Epithelial cell of proximal tubule (primary cell): ENCODE measurements at regions not wholly inside any gene's neighbourhood (a gene's known extent, or its start where the extent isn't known, plus 50 kb on each side); places are given as distances from the start of the nearest gene placed in this dataset.

Experiments used
- DNase-seq: peaks from one replicate; pipeline ENCODE4 v3.0.0-alpha.2; 2011; ENCODE audit warnings: low read depth
- H3K4me3 ChIP-seq: 2 replicates; pipeline ENCODE4 v1.5.1; 2011; ENCODE audit warnings: low read depth, mild to moderate bottlenecking, low read length
- TF ChIP-seq, protein P1 (sequence below): conservative IDR thresholded peaks from 2 replicates; pipeline ENCODE4 v1.5.1; 2012; ENCODE audit warnings: low read depth, mild to moderate bottlenecking, low read length

DNA sequence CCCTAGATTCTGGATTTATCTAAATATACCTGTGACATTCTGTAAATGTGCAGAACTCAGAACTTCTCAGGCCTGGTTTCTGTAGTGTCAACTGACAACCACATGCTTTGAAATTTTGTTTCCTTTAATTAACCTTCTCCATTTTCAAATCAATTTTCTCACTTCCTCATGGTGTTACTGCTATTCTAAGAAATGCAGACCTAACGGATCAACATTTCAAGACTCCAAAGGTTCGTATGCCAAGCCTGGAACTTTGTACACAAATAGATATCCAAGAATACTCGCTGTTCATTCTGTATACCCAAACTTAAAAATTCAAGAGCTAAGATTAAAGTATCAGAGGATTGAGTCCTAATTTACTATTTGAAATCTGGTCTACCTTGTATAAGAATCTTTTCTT lies 88.1 kb downstream of the SLC24A2 start:
- no peak for DNase-seq
- no peak overlapping the region for H3K4me3 ChIP-seq
- TF ChIP-seq, protein P1, sequence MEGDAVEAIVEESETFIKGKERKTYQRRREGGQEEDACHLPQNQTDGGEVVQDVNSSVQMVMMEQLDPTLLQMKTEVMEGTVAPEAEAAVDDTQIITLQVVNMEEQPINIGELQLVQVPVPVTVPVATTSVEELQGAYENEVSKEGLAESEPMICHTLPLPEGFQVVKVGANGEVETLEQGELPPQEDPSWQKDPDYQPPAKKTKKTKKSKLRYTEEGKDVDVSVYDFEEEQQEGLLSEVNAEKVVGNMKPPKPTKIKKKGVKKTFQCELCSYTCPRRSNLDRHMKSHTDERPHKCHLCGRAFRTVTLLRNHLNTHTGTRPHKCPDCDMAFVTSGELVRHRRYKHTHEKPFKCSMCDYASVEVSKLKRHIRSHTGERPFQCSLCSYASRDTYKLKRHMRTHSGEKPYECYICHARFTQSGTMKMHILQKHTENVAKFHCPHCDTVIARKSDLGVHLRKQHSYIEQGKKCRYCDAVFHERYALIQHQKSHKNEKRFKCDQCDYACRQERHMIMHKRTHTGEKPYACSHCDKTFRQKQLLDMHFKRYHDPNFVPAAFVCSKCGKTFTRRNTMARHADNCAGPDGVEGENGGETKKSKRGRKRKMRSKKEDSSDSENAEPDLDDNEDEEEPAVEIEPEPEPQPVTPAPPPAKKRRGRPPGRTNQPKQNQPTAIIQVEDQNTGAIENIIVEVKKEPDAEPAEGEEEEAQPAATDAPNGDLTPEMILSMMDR: no peak

DNA sequence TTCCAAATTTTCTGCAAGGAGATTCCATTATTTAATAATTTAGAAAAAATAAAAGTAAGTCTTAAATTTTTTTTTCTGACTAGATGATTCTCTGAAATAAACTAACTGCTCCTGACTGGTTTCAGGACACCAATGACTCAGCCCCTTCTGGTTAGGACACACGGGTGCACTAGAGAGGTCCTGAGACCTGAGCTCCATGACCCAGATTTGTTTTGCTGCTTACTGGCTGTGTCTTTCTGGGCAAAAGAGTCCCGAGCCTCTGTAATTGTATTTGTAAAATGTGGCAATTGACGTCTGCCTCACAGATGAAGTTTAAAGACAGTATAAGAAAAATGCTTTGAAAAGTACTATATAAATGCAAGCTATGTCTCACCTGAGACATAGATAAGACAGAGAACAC lies 89.1 kb downstream of the SLC24A2 start:
- no peak overlapping the region for H3K4me3 ChIP-seq
- TF ChIP-seq, protein P1: no peak

DNA sequence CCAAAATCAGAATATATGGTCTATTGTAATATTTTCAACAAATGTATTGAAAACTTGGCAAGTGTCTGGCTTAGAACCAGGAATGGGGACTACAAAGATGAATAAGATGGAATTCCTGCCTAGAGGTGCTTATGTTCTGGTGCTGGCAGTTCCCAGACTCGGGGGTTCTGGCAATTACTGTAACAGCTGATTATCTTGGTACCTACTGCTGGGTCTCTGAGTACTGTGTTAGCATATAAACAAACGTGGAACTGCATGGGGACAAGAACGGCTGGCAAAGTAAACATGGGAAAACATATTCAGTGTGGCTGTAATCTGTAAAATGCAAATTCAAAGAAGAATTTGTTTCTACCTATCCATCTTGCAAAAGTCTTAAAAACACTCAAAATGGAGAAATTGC lies 89.9 kb downstream of the SLC24A2 start:
- no peak for DNase-seq
- TF ChIP-seq, protein P1: no peak
- H3K4me3 ChIP-seq: no peak overlapping the region

More for the DNA sequence above, 89.1 kb downstream of the SLC24A2 start:
- DNase-seq: no peak

DNA sequence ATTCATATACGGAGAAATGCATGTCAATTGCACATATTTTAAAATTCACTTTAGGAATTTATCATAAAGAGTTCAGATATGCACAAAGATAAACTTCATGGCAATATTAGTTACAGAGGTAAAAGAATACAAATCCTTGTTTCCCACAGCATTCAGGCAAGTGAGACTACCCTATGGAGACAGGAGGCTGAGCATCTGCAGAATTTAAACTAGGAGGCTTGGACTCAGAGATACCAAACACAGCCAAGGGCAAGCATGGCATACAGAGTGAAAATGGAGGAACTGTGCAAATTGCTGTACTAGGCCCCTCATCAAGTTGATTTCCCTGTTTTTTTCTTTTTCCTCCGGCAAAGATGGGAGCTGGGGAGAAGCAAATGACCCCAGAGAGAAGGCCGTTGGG lies 94.2 kb downstream of the SLC24A2 start:
- H3K4me3 ChIP-seq: no peak overlapping the region
- TF ChIP-seq, protein P1: no peak
- DNase-seq: no peak

DNA sequence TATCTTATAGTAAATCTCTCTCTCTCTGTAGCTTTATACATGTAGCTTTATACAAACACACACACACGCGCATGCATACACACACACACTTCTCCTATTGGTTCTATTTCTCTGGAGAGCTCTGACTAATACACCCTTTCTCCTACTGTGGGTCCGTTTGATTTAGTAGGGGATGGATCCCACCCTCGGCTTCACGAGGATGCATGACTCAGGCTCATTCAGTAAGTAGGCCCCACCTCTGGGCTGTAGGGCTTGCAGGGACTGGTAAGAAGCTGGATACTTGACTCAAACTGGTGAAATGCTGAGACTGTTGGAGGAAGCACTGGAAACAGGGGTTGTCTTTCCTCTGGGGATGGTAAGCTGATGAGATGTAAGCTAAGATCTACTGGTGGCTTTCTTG lies 98.7 kb downstream of the SLC24A2 start:
- no peak for DNase-seq
- TF ChIP-seq, protein P1: no peak

DNA sequence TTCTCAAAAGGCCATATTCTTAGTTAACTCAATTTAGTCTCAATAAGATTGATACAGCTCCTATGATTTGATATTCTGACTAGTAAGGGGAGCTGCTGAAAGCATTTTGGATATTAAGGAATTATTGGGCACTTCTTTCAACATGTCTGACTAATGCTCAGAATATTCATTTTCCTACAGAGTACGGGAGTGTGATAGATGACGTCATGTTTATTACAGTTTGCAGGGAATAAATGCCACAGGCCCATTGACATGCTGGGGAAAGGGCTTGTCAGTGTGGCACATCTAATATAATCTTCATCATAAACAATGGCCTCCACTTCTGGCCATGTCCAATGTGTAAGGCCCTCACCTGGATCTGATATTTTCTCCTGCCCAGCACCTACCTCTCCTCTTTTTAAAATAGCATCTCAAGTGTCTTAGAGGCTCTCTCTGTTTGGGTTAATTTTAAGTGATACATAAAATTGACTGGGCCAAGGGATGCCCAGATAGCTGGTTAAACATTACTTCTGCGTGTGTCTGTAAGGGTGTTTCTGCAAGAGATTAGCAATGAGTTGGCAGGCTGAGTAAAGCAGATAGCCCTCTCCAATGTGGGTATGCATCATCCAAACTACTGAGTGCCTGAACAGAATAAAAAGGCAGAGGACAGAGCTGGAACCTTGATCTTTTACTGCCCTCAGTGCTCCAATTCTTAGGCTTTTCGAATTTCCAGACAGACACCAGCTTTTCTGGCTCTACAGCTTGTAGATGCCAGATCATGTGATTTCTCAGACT lies 99.3 kb downstream of the SLC24A2 start:
- TF ChIP-seq, protein P1: no peak
- DNase-seq: no peak

More for the DNA sequence above, 98.7 kb downstream of the SLC24A2 start:
- H3K4me3 ChIP-seq: no peak overlapping the region

DNA sequence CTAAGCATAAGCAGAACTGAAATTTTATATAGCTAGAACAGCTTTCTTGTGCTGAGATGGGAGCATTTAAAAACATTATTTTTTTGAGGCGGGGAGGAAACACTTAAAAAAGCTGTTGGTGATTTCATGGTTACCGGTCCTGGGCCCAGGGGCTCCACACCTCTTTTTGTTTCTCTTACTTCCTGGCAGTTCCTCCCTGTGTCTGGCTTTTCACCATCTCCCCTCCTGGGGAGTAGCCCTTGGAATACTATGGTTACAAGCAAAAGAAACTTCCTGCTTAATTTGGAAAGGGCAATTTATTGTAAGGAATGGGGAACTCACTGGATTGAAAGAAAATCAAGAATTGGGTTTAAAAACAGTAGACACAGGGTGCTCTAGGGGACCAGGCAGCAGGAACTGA lies 105.1 kb downstream of the SLC24A2 start:
- TF ChIP-seq, protein P1: no peak
- no peak for DNase-seq
- H3K4me3 ChIP-seq: no peak overlapping the region

More for the DNA sequence above, 99.3 kb downstream of the SLC24A2 start:
- no peak overlapping the region for H3K4me3 ChIP-seq
